ENCODE measurements at regions not wholly inside any gene's neighbourhood (a gene's known extent, or its start where the extent isn't known, plus 50 kb on each side); places are given as distances from the start of the nearest gene placed in this dataset.
"Not testable (repeated sequence)": the region's sequence is repeated elsewhere in the genome, so short reads cannot be mapped to it uniquely, and the experiment has no call there.

GRCh38 chr10:33040436-33040835 lies 82.4 kb upstream of the ITGB1 start:
- no peak for DNase-seq (ENCODE audit: extremely low read depth, low read depth)

GRCh38 chr10:33039181-33039580 lies 81.2 kb upstream of the ITGB1 start:
- DNase-seq (ENCODE audit: extremely low read depth, low read depth), result no peak

- DNase-seq (ENCODE audit: extremely low read depth, low read depth), result no peak
Observed at GRCh38 chr10:33038672-33039071, 80.6 kb upstream of the ITGB1 start.

GRCh38 chr10:33037726-33038125 lies 79.7 kb upstream of the ITGB1 start:
- no peak for DNase-seq (ENCODE audit: extremely low read depth, low read depth)

- DNase-seq (ENCODE audit: extremely low read depth, low read depth), result no peak
Observed at GRCh38 chr10:33036670-33037069, 78.6 kb upstream of the ITGB1 start.

GRCh38 chr10:33035411-33035810 lies 77.4 kb upstream of the ITGB1 start:
- DNase-seq (ENCODE audit: extremely low read depth, low read depth), result no peak

GRCh38 chr10:33034931-33035330 lies 76.9 kb upstream of the ITGB1 start:
- DNase-seq (ENCODE audit: extremely low read depth, low read depth), result no peak

GRCh38 chr10:33032654-33033151 lies 74.7 kb upstream of the ITGB1 start:
- DNase-seq (ENCODE audit: extremely low read depth, low read depth), result no peak

GRCh38 chr10:33031815-33032653 lies 74.0 kb upstream of the ITGB1 start:
- DNase-seq (ENCODE audit: extremely low read depth, low read depth), result no peak

- no peak for DNase-seq (ENCODE audit: extremely low read depth, low read depth)
Observed at GRCh38 chr10:33031171-33031570, 73.1 kb upstream of the ITGB1 start.

- not testable (repeated sequence) for DNase-seq (ENCODE audit: extremely low read depth, low read depth)
Observed at GRCh38 chr10:33028515-33028914, 70.5 kb upstream of the ITGB1 start.

GRCh38 chr10:33027088-33027487 lies 69.1 kb upstream of the ITGB1 start:
- DNase-seq (ENCODE audit: extremely low read depth, low read depth), result no peak

GRCh38 chr10:33026422-33026821 lies 68.4 kb upstream of the ITGB1 start:
- DNase-seq (ENCODE audit: extremely low read depth, low read depth), result no peak

GRCh38 chr10:33025910-33026309 lies 67.9 kb upstream of the ITGB1 start:
- DNase-seq (ENCODE audit: extremely low read depth, low read depth), result no peak

GRCh38 chr10:33025039-33025438 lies 67.0 kb upstream of the ITGB1 start:
- no peak for DNase-seq (ENCODE audit: extremely low read depth, low read depth)

GRCh38 chr10:33022691-33023090 lies 64.7 kb upstream of the ITGB1 start:
- DNase-seq (ENCODE audit: extremely low read depth, low read depth), result no peak

- no peak for DNase-seq (ENCODE audit: extremely low read depth, low read depth)
Observed at GRCh38 chr10:33022090-33022489, 64.1 kb upstream of the ITGB1 start.

GRCh38 chr10:33016988-33017387 lies 59.0 kb upstream of the ITGB1 start:
- no peak for DNase-seq (ENCODE audit: extremely low read depth, low read depth)

GRCh38 chr10:33015761-33016547 lies 57.9 kb upstream of the ITGB1 start:
- no peak for DNase-seq (ENCODE audit: extremely low read depth, low read depth)

- DNase-seq (ENCODE audit: extremely low read depth, low read depth), result not testable (repeated sequence)
Observed at GRCh38 chr10:33013331-33013730, 55.3 kb upstream of the ITGB1 start.

- DNase-seq (ENCODE audit: extremely low read depth, low read depth), result no peak
Observed at GRCh38 chr10:33012306-33012705, 54.3 kb upstream of the ITGB1 start.

Measured in NCI-H460 (cell line).